SK-N-SH treated with all-trans-retinoic acid at 6 μM for 48 hours (cell line): ENCODE measurements at regions not wholly inside any gene's neighbourhood (a gene's known extent, or its start where the extent isn't known, plus 50 kb on each side); places are given as distances from the start of the nearest gene placed in this dataset.

Experiments
- ATAC-seq: fragments of 200-7000 bp; cut with Tn5 transposase; 3 replicates; pipeline ENCODE4 v1.9.1; 2020; ENCODE audit warnings: mild to moderate bottlenecking, moderate library complexity
- ARNTL ChIP-seq: fragments of 450-650 bp; formaldehyde crosslinking; IDR thresholded peaks from 2 replicates; pipeline ENCODE4 v1.5.0; 2020; ENCODE audit warnings: low read depth, mild to moderate bottlenecking, moderate library complexity, borderline replicate concordance
- CSDC2 ChIP-seq: fragments of 250-450 bp; sonication (Bioruptor Pico); IDR thresholded peaks from 2 replicates; pipeline ENCODE4 v1.5.0; 2020; ENCODE audit warnings: mild to moderate bottlenecking, moderate library complexity
- ESRRG ChIP-seq: fragments of 250-450 bp; sonication (Bioruptor Pico); IDR thresholded peaks from 2 replicates; pipeline ENCODE4 v1.6.1; 2021; ENCODE audit warnings: mild to moderate bottlenecking
- GLIS3 ChIP-seq: fragments of 250-450 bp; sonication (Bioruptor Pico); IDR thresholded peaks from 2 replicates; pipeline ENCODE4 v1.5.0; 2020; ENCODE audit warnings: mild to moderate bottlenecking, moderate library complexity
- ISL1 ChIP-seq: fragments of 250-450 bp; sonication (Bioruptor Pico); IDR thresholded peaks from 2 replicates; pipeline ENCODE4 v2.1.2; 2022; ENCODE audit warnings: mild to moderate bottlenecking, moderate library complexity
- PPARA ChIP-seq: fragments of 250-450 bp; sonication (Bioruptor Pico); IDR thresholded peaks from 2 replicates; pipeline ENCODE4 v1.5.0; 2020; ENCODE audit warnings: mild to moderate bottlenecking, borderline replicate concordance
- RARB ChIP-seq: fragments of 250-450 bp; sonication (Bioruptor Pico); IDR thresholded peaks from 2 replicates; pipeline ENCODE4 v1.8.0; 2021; ENCODE audit warnings: mild to moderate bottlenecking, moderate library complexity
- SNAI2 ChIP-seq: fragments of 250-450 bp; sonication (Bioruptor Pico); IDR thresholded peaks from 2 replicates; pipeline ENCODE4 v1.5.0; 2020; ENCODE audit warnings: mild to moderate bottlenecking, moderate library complexity
- TCF4 ChIP-seq: fragments of 250-450 bp; sonication (Bioruptor Pico); IDR thresholded peaks from 2 replicates; pipeline ENCODE4 v1.8.0; 2021; ENCODE audit warnings: mild to moderate bottlenecking, moderate library complexity, borderline replicate concordance
- TOX ChIP-seq: fragments of 250-450 bp; sonication (Bioruptor Pico); IDR thresholded peaks from 2 replicates; pipeline ENCODE4 v1.8.0; 2021; ENCODE audit warnings: mild to moderate bottlenecking, moderate library complexity, borderline replicate concordance
- ZC3H10 ChIP-seq: fragments of 250-450 bp; sonication (Bioruptor Pico); IDR thresholded peaks from 2 replicates; pipeline ENCODE4 v1.5.1; 2021; ENCODE audit warnings: mild to moderate bottlenecking, moderate library complexity
- ZFP30 ChIP-seq: fragments of 450-650 bp; formaldehyde crosslinking; IDR thresholded peaks from 2 replicates; pipeline ENCODE4 v1.5.0; 2022; ENCODE audit warnings: mild to moderate bottlenecking, moderate library complexity
- ZNF565 ChIP-seq: fragments of 450-650 bp; formaldehyde crosslinking; conservative IDR thresholded peaks from 2 replicates; pipeline ENCODE4 v1.5.0; 2020; ENCODE audit warnings: low read depth, mild to moderate bottlenecking, moderate library complexity
- TF ChIP-seq, protein P1 (sequence below): fragments of 250-450 bp; sonication (Bioruptor Pico); IDR thresholded peaks from 2 replicates; pipeline ENCODE4 v1.8.0; 2021; ENCODE audit warnings: low read depth, mild to moderate bottlenecking, moderate library complexity, borderline replicate concordance
- TF ChIP-seq, protein P2 (sequence below): fragments of 250-450 bp; sonication (Bioruptor Pico); IDR thresholded peaks from 2 replicates; pipeline ENCODE4 v1.5.1; 2021; ENCODE audit warnings: mild to moderate bottlenecking, moderate library complexity
- TF ChIP-seq, protein P3 (sequence below): fragments of 250-450 bp; sonication (Bioruptor Pico); IDR thresholded peaks from 2 replicates; pipeline ENCODE4 v1.5.1; 2020; ENCODE audit warnings: low read depth, mild to moderate bottlenecking, moderate library complexity
- TF ChIP-seq, protein P4 (sequence below): fragments of 250-450 bp; sonication (Bioruptor Pico); IDR thresholded peaks from 2 replicates; pipeline ENCODE4 v1.5.0; 2020; ENCODE audit warnings: mild to moderate bottlenecking, moderate library complexity
- TF ChIP-seq, protein P5 (sequence below): fragments of 250-450 bp; sonication (Bioruptor Pico); IDR thresholded peaks from 2 replicates; pipeline ENCODE4 v1.8.0; 2020; ENCODE audit warnings: mild to moderate bottlenecking, moderate library complexity, borderline replicate concordance

DNA sequence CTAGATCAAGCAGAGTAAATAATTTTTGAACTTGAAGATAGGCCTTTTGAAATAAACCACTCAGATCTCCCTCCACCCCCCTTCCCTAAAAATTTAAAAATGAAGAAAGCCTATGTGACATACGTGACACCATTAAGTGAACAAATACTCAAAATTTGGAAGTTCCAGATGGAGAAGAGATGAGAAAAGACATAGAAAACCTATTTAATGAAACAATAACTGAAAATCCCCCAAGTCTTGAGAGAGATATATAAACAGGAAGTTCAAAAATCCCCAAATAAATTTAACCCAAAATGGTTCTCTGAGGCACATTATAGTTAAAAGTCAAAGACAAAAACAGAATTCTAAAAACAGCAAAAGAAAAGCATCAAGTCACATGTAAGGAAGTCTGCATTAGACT lies 428.6 kb downstream of the PSAT1 start:
- no peak for ATAC-seq
- TF ChIP-seq, protein P1, sequence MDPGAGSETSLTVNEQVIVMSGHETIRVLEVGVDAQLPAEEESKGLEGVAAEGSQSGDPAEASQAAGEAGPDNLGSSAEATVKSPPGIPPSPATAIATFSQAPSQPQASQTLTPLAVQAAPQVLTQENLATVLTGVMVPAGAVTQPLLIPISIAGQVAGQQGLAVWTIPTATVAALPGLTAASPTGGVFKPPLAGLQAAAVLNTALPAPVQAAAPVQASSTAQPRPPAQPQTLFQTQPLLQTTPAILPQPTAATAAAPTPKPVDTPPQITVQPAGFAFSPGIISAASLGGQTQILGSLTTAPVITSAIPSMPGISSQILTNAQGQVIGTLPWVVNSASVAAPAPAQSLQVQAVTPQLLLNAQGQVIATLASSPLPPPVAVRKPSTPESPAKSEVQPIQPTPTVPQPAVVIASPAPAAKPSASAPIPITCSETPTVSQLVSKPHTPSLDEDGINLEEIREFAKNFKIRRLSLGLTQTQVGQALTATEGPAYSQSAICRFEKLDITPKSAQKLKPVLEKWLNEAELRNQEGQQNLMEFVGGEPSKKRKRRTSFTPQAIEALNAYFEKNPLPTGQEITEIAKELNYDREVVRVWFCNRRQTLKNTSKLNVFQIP: no peak
- TF ChIP-seq ISL1 (no peak), TCF4 (CRISPR knock-in tag) (no peak), ARNTL (no peak), GLIS3 (CRISPR knock-in tag) (no peak), CSDC2 (CRISPR knock-in tag) (no peak), RARB (no peak), ZFP30 (CRISPR knock-in tag) (no peak), ESRRG (CRISPR knock-in tag) (no peak), ZNF565 (CRISPR knock-in tag) (no peak), PPARA (no peak)
- TF ChIP-seq, protein P2, sequence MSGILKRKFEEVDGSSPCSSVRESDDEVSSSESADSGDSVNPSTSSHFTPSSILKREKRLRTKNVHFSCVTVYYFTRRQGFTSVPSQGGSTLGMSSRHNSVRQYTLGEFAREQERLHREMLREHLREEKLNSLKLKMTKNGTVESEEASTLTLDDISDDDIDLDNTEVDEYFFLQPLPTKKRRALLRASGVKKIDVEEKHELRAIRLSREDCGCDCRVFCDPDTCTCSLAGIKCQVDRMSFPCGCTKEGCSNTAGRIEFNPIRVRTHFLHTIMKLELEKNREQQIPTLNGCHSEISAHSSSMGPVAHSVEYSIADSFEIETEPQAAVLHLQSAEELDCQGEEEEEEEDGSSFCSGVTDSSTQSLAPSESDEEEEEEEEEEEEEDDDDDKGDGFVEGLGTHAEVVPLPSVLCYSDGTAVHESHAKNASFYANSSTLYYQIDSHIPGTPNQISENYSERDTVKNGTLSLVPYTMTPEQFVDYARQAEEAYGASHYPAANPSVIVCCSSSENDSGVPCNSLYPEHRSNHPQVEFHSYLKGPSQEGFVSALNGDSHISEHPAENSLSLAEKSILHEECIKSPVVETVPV: no peak
- TF ChIP-seq, protein P3, sequence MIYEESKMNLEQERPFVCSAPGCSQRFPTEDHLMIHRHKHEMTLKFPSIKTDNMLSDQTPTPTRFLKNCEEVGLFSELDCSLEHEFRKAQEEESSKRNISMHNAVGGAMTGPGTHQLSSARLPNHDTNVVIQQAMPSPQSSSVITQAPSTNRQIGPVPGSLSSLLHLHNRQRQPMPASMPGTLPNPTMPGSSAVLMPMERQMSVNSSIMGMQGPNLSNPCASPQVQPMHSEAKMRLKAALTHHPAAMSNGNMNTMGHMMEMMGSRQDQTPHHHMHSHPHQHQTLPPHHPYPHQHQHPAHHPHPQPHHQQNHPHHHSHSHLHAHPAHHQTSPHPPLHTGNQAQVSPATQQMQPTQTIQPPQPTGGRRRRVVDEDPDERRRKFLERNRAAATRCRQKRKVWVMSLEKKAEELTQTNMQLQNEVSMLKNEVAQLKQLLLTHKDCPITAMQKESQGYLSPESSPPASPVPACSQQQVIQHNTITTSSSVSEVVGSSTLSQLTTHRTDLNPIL (CRISPR knock-in tag): no peak

DNA sequence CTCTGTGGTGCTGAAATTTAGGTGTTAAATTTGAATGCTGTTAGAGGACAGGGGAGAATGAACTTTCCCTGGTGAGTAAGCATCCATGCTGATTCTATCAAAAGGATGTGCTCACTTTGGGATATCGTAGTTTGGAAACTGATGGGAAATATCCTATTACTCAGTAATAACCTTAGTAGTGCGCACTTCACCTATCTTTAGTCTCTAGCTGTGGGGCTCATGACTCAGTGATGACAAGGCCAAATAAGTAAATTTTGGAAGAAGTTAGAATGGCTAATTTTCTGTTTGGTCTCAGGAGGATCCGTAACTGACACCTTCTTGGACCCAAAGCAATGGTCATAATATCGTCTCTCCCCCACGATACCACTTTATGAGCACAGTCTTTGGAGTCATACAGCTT lies 448.4 kb downstream of the PSAT1 start:
- no peak for TF ChIP-seq CSDC2 (CRISPR knock-in tag)
- no peak for ATAC-seq

DNA sequence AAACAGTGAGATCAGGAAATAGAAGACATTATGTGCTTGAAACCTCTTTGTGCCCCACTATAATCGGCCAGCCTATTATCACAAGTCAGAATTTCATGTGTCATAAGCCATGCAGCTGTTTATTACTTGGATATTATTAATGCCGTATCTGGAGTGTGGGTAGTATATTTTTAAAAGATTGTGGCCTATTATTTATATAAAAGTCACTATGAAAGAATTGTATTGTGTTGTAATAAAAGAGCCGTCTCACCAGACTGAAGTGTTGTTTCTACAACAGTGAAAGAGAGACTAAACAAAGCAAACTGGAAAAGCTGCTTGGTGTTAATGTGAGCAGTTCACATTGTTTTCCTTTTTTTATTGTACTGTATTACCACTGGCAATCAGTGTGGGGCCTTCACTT lies 449.1 kb downstream of the PSAT1 start:
- no peak for ATAC-seq

More for the DNA sequence above, 449.1 kb downstream of the PSAT1 start:
- no peak for TF ChIP-seq SNAI2 (CRISPR knock-in tag)
- no peak for TF ChIP-seq ISL1
- no peak for TF ChIP-seq ZC3H10 (CRISPR knock-in tag)
- TF ChIP-seq, protein P3 (CRISPR knock-in tag): no peak
- TF ChIP-seq ESRRG (CRISPR knock-in tag): no peak
- TF ChIP-seq CSDC2 (CRISPR knock-in tag): no peak
- TF ChIP-seq, protein P4, sequence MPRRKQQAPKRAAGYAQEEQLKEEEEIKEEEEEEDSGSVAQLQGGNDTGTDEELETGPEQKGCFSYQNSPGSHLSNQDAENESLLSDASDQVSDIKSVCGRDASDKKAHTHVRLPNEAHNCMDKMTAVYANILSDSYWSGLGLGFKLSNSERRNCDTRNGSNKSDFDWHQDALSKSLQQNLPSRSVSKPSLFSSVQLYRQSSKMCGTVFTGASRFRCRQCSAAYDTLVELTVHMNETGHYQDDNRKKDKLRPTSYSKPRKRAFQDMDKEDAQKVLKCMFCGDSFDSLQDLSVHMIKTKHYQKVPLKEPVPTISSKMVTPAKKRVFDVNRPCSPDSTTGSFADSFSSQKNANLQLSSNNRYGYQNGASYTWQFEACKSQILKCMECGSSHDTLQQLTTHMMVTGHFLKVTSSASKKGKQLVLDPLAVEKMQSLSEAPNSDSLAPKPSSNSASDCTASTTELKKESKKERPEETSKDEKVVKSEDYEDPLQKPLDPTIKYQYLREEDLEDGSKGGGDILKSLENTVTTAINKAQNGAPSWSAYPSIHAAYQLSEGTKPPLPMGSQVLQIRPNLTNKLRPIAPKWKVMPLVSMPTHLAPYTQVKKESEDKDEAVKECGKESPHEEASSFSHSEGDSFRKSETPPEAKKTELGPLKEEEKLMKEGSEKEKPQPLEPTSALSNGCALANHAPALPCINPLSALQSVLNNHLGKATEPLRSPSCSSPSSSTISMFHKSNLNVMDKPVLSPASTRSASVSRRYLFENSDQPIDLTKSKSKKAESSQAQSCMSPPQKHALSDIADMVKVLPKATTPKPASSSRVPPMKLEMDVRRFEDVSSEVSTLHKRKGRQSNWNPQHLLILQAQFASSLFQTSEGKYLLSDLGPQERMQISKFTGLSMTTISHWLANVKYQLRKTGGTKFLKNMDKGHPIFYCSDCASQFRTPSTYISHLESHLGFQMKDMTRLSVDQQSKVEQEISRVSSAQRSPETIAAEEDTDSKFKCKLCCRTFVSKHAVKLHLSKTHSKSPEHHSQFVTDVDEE (CRISPR knock-in tag): no peak
- TF ChIP-seq, protein P5, sequence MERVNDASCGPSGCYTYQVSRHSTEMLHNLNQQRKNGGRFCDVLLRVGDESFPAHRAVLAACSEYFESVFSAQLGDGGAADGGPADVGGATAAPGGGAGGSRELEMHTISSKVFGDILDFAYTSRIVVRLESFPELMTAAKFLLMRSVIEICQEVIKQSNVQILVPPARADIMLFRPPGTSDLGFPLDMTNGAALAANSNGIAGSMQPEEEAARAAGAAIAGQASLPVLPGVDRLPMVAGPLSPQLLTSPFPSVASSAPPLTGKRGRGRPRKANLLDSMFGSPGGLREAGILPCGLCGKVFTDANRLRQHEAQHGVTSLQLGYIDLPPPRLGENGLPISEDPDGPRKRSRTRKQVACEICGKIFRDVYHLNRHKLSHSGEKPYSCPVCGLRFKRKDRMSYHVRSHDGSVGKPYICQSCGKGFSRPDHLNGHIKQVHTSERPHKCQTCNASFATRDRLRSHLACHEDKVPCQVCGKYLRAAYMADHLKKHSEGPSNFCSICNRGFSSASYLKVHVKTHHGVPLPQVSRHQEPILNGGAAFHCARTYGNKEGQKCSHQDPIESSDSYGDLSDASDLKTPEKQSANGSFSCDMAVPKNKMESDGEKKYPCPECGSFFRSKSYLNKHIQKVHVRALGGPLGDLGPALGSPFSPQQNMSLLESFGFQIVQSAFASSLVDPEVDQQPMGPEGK: no peak
- TF ChIP-seq ZNF565 (CRISPR knock-in tag): no peak
- TF ChIP-seq TOX (CRISPR knock-in tag): no peak
- TF ChIP-seq PPARA: no peak
- TF ChIP-seq RARB: no peak
